Lower leg skin (tissue), 4 donors: ENCODE measurements at regions not wholly inside any gene's neighbourhood (a gene's known extent, or its start where the extent isn't known, plus 50 kb on each side); places are given as distances from the start of the nearest gene placed in this dataset.

Source experiments
- DNase-seq, 2 donors: peaks; one replicate each; pipeline ENCODE4 v3.0.0-alpha.2; 2019; ENCODE audit warnings: low spot score in 2 of 2
- H3K4me3 ChIP-seq: fragments of 200-600 bp; sonication (generic); 2 replicates; pipeline ENCODE4 v1.5.1; 2017; ENCODE audit warnings: mild to moderate bottlenecking, low read depth; ENCODE audit not compliant: poor library complexity, severe bottlenecking
- CTCF ChIP-seq, 3 donors: fragments of 450-650 bp; IDR thresholded peaks; one replicate each; pipeline ENCODE4 v1.5.1; 2016; ENCODE audit warnings: antibody characterized with exemption in 3 of 3, mild to moderate bottlenecking in 3 of 3, moderate library complexity in 2 of 3
- POLR2A ChIP-seq, 2 donors: fragments of 450-650 bp; IDR thresholded peaks; one replicate each; pipeline ENCODE4 v1.6.1; 2016 to 2017; ENCODE audit warnings: antibody characterized with exemption in 2 of 2, mild to moderate bottlenecking in 1 of 2, moderate library complexity in 1 of 2
- WGBS, 2 donors: methylation state at CpG; one replicate each; pipeline ENCODE4 v1.1.5; 2018; 5-methylcytosine and 5-hydroxymethylcytosine counted together
- intact Hi-C: fragments of 100-400 bp; cut with DNase I; formaldehyde crosslinking; loops from one replicate; pipeline ENCODE4 v1.15.0; 2023; ENCODE audit warnings: low total_unique reads

DNA sequence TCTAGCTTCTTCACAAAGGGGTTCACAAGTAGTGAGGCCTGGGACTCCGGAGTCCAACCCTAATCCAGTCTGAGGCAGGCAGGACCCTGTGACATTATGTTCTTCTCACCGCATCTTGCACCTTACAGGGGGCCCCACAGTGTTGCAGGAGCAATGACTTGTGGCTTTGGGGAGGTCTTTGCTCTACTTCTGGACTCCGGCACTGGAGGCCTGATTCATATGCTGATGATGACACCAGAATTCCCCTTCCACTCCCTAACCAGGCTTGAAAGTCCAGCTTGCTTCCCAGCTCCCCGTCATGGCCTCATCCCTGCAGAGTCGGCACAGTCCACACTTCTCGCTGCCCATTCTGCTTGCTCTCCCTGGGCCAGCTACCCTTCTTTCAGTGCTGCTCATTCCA is 96.3 kb upstream of the SLC44A3 start:
- intact Hi-C loops, result no loop called here
- no peak for TF ChIP-seq POLR2A (IDR thresholded peaks at IDR 0.05)
- TF ChIP-seq CTCF (IDR thresholded peaks at IDR 0.05), result no peak
- DNase-seq, result no peak
- H3K4me3 ChIP-seq, result no peak overlapping the region
- WGBS, 2 donors, result 89 to 95% methylated on average over 6 of the region's 6 CpGs

DNA sequence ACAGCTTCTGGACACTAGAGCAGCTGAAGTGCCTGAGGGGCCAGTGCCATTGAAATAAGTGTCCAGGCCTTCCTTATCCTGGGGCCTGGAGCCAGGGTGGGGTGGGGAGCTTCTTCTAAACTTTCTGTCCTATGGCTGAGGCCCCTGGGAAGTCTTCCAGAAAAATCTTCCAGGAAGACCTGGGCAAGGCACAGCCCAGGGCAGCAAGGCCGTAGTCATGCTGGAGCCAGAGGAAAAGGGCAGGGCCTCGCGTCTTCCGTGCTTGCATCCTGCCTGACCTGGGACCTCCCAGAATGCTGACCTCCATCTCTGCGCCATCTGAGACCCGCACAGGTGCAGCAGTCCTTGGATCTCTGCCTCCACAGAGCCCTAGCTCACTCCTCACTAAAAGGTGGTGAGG is 96.7 kb upstream of the SLC44A3 start:
- intact Hi-C loops, result no loop called here
- no peak for DNase-seq
- 76 to 84% methylated on average over 6 of the region's 6 CpGs for WGBS, 2 donors
- TF ChIP-seq POLR2A (IDR thresholded peaks at IDR 0.05) (no peak), CTCF (IDR thresholded peaks at IDR 0.05) (no peak)
- H3K4me3 ChIP-seq, result no peak overlapping the region

GRCh38 chr1:94722181-94722580 is 98.0 kb upstream of the SLC44A3 start:
- H3K4me3 ChIP-seq, result no peak overlapping the region
- intact Hi-C loops, result no loop called here
- 90 to 95% methylated on average over 4 of the region's 4 CpGs for WGBS, 2 donors
- no peak for DNase-seq
- TF ChIP-seq POLR2A (IDR thresholded peaks at IDR 0.05) (no peak), CTCF (IDR thresholded peaks at IDR 0.05) (no peak)

- TF ChIP-seq CTCF (IDR thresholded peaks at IDR 0.05), result no peak
- no peak for TF ChIP-seq POLR2A (IDR thresholded peaks at IDR 0.05)
- DNase-seq, result no peak
- no peak overlapping the region for H3K4me3 ChIP-seq
- intact Hi-C loops, result no loop called here
- WGBS, 2 donors, result 73 to 77% methylated on average over 7 of the region's 7 CpGs
Observed at GRCh38 chr1:94721240-94721639, 98.9 kb upstream of the SLC44A3 start.

DNA sequence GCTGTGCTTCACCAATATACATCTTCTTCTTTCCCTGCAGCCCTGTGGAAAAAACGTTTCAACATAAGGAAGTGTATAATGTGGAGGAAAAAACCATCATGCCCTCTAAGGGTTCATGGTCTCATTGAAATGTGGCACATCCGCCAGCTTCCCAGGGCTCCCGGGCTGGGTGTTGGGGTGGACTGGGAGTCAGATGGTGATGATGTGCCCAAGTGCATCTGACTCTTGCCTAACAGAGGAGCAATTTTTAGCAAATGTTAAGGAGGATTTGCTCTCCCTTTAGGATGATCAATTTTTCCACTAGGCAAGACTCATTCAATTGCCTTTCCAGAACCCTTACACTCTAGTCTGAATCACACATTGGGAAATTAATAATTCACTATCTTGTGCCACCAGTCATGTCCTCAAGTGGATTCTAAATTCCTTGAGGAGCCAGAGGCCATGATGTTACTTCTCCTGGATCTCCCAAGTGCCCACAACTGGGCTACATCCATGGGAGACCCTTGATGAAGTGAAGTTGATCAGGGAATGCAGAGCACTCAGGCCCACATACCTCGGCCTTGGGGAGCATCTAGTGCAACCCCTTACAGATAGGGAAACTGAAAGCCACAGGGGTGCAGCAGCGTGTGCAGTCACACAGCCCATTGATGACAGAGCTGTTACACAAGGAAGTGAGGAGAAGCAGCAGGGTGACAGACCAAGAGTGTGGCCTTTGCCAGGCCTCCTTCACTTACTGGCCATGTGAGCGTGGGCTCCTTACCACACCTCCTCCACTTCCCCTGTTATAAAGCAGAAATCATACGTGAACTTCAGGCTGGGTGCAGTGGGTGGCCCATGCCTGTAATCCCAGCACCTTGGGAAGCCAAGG is 100.0 kb upstream of the SLC44A3 start:
- TF ChIP-seq POLR2A (IDR thresholded peaks at IDR 0.05), result no peak
- TF ChIP-seq CTCF (IDR thresholded peaks at IDR 0.05), result no peak
- DNase-seq, result no peak
- intact Hi-C loops, result no loop called here
- no peak overlapping the region for H3K4me3 ChIP-seq
- 81 to 84% methylated on average over 7 of the region's 7 CpGs for WGBS, 2 donors

- TF ChIP-seq CTCF (IDR thresholded peaks at IDR 0.05) (no peak), POLR2A (IDR thresholded peaks at IDR 0.05) (no peak)
- DNase-seq, result no peak
- intact Hi-C loops, result no loop called here
- WGBS, 2 donors, result 79 to 84% methylated on average over 2 of the region's 2 CpGs
- no peak overlapping the region for H3K4me3 ChIP-seq
Observed at GRCh38 chr1:94716965-94717364, 103.2 kb upstream of the SLC44A3 start.
